ENCODE measurements at regions not wholly inside any gene's neighbourhood (a gene's known extent, or its start where the extent isn't known, plus 50 kb on each side); places are given as distances from the start of the nearest gene placed in this dataset.

GRCh38 chr4:124807421-124807820 lies 94.9 kb upstream of the ANKRD50 start:
- Histone ChIP-seq H3K27ac (ENCODE audit: insufficient read depth, low read length) (no peak overlapping the region), H3K79me1 (ENCODE audit: low read depth in 1 of 2, low read length in 2 of 2) (no peaks in the 10 kb centered on the region), H2BK120ac (ENCODE audit: low read depth, low read length) (no peak overlapping the region), H3K4ac (ENCODE audit: low read depth, low read length) (no peak overlapping the region), H3K4me3 (ENCODE audit: insufficient read depth, low read depth, low read length) (no peak overlapping the region), H2BK5ac (ENCODE audit: low read depth, low read length, poor library complexity, severe bottlenecking) (no peak overlapping the region), H2BK15ac (ENCODE audit: low read depth, low read length) (no peak overlapping the region), H4K5ac (ENCODE audit: low read depth, low read length) (no peak overlapping the region), H4K20me1 (ENCODE audit: insufficient read depth, low read length) (no peaks in the 10 kb centered on the region), H3K9me1 (ENCODE audit: insufficient read depth, low read length) (no peaks in the 10 kb centered on the region), H3K4me1 (ENCODE audit: control insufficient read depth, insufficient read depth, low read length) (no peaks in the 10 kb centered on the region), H4K8ac (ENCODE audit: low read depth in 2 of 2, low read length in 2 of 2) (no peak overlapping the region), H4K91ac (ENCODE audit: insufficient read depth, low read depth, low read length) (no peak overlapping the region), H3K9me3 (ENCODE audit: control insufficient read depth, insufficient read depth, low read length) (peaks cover 4% of the 10 kb centered on the region), H2AK5ac (ENCODE audit: low read depth, low read length) (no peak overlapping the region), H2AK9ac (replicated peaks; ENCODE audit: low read depth, low read length, poor library complexity) (no peak overlapping the region), H2BK20ac (ENCODE audit: low read depth, low read length) (no peak overlapping the region), H3K9ac (ENCODE audit: low read depth, low read length) (no peak overlapping the region), H3K23ac (ENCODE audit: low read depth, low read length) (no peak overlapping the region), H3K56ac (ENCODE audit: extremely low read depth, insufficient read depth, low read length) (no peak overlapping the region), H3K4me2 (ENCODE audit: low read depth, low read length) (no peak overlapping the region), H2AFZ (replicated peaks; ENCODE audit: low read length, poor library complexity) (no peak overlapping the region), H3K18ac (ENCODE audit: low read depth, low read length) (no peak overlapping the region), H3K36me3 (ENCODE audit: control insufficient read depth, insufficient read depth, low read length) (no peaks in the 10 kb centered on the region), H3K14ac (replicated peaks; ENCODE audit: low read depth, low read length) (no peak overlapping the region), H3K27me3 (ENCODE audit: control insufficient read depth, insufficient read depth, low read length) (no peaks in the 10 kb centered on the region)
- TF ChIP-seq SMC3 (IDR thresholded peaks at IDR 0.05; ENCODE audit: low read depth, low read length) (no peak), CEBPB (IDR thresholded peaks at IDR 0.05; ENCODE audit: low read depth, low read length) (no peak), RCOR1 (IDR thresholded peaks at IDR 0.05; ENCODE audit: insufficient replicate concordance, low read length) (no peak), POLR2A (IDR thresholded peaks at IDR 0.05; ENCODE audit: low read depth, low read length) (no peak), RFX5 (IDR thresholded peaks at IDR 0.05; ENCODE audit: low read depth, low read length) (no peak), CHD1 (IDR thresholded peaks at IDR 0.05; ENCODE audit: low read depth, low read length) (no peak), NFE2L2 (IDR thresholded peaks at IDR 0.05; ENCODE audit: low read depth, low read length) (no peak), MAFK (IDR thresholded peaks at IDR 0.05; ENCODE audit: low read depth, low read length) (no peak), FOS (IDR thresholded peaks at IDR 0.05; ENCODE audit: low read depth, low read length) (no peak), USF2 (IDR thresholded peaks at IDR 0.05; ENCODE audit: low read depth, low read length) (no peak), MXI1 (IDR thresholded peaks at IDR 0.05; ENCODE audit: borderline replicate concordance, low read depth, low read length) (no peak), RAD21 (IDR thresholded peaks at IDR 0.05; ENCODE audit: low read length) (no peak), MAZ (IDR thresholded peaks at IDR 0.05; ENCODE audit: borderline replicate concordance, low read depth, low read length) (no peak), CTCF (conservative IDR thresholded peaks at IDR 0.05; ENCODE audit: low read depth, low read length) (no peak), ELK1 (IDR thresholded peaks at IDR 0.05; ENCODE audit: borderline replicate concordance, low read depth, low read length) (no peak), BHLHE40 (IDR thresholded peaks at IDR 0.05; ENCODE audit: low read depth, low read length) (no peak)
- dilution Hi-C loops (cut with HindIII; ENCODE audit: low sequenced_read_pairs, unreplicated experiment): no loop called here
- no TSS peak for BruUV-seq (replicated peaks)
- WGBS, 2 experiments (ENCODE audit: extremely low coverage in 2 of 2, insufficient read length in 1 of 2): 67% methylated on average over 1 of the region's 1 CpG; no CpG with 5 or more reads in 1 of the 2 experiments
- intact Hi-C loops (cut with micrococcal nuclease): no loop called here
- POLR2A ChIA-PET (ENCODE audit: unreplicated experiment): no interaction called here
- CTCF ChIA-PET: no interaction called here
- in situ Hi-C loops (cut with MboI; ENCODE audit: low sequenced_read_pairs): no loop called here
- DNase-seq: no peak
- ATAC-seq (ENCODE audit: low read depth): no peak

All from IMR-90 (cell line).